ENCODE measurements at regions not wholly inside any gene's neighbourhood (a gene's known extent, or its start where the extent isn't known, plus 50 kb on each side); places are given as distances from the start of the nearest gene placed in this dataset.

DNA sequence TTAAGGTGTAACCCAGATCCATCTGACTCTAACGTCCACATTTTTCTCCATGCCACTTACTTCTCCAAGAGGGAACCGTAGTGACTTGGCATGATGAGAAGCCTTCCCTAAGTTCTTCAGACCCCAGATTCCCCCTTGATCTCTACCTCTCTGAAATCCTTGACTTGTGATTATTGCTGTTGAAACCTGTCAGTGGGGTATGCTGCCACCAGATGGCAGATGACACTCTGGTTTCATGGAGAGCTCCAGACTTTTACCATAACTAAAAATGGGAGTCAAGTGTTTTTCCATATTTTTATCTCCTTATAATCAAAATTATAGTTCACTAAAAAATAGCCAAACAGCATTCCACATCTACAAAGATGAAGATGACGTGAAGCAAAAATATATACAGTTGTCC lies 504.2 kb downstream of the SOX6 start:
- H3K36me3 ChIP-seq (ENCODE audit: control insufficient read depth, insufficient read depth, low read length) = no peaks in the 10 kb centered on the region
- H3K27me3 ChIP-seq (ENCODE audit: insufficient read depth, low read length, poor library complexity) = no peaks in the 10 kb centered on the region
- no peak overlapping the region for H3K4me3 ChIP-seq (ENCODE audit: low read length)
- H3K27ac ChIP-seq (ENCODE audit: low read depth, low read length) = no peak overlapping the region
- no peak overlapping the region for H4K8ac ChIP-seq (ENCODE audit: low read depth, low read length)
- no peaks in the 10 kb centered on the region for H3K79me2 ChIP-seq (ENCODE audit: control insufficient read depth, insufficient read depth, low read length)
- no peak overlapping the region for H2BK5ac ChIP-seq (ENCODE audit: low read length)
- no peak overlapping the region for H3K23ac ChIP-seq (ENCODE audit: low read length)
- H2AK5ac ChIP-seq (ENCODE audit: low read length) = no peak overlapping the region
- no peak overlapping the region for H2BK120ac ChIP-seq (ENCODE audit: low read depth, low read length)
- no peak overlapping the region for H4K5ac ChIP-seq (ENCODE audit: low read length)
- WGBS (ENCODE audit: extremely low coverage, insufficient coverage, low lambda C conversion rate) = no CpG with 5 or more reads among the region's 3 CpGs
- H3K4ac ChIP-seq (ENCODE audit: low read depth, low read length) = no peak overlapping the region
- H3K56ac ChIP-seq (ENCODE audit: low read length) = no peak overlapping the region
- H2BK15ac ChIP-seq (replicated peaks; ENCODE audit: low read depth) = no peak overlapping the region
- H3K9ac ChIP-seq (ENCODE audit: low read length) = no peak overlapping the region
- H3K18ac ChIP-seq (ENCODE audit: low read length) = no peak overlapping the region
- DNase-seq = peak; percentile 55
- H3K4me2 ChIP-seq (ENCODE audit: low read length) = no peak overlapping the region
- H3K79me1 ChIP-seq (ENCODE audit: low read length) = no peaks in the 10 kb centered on the region
- no peaks in the 10 kb centered on the region for H3K4me1 ChIP-seq (ENCODE audit: control insufficient read depth, low read depth, low read length)

DNA sequence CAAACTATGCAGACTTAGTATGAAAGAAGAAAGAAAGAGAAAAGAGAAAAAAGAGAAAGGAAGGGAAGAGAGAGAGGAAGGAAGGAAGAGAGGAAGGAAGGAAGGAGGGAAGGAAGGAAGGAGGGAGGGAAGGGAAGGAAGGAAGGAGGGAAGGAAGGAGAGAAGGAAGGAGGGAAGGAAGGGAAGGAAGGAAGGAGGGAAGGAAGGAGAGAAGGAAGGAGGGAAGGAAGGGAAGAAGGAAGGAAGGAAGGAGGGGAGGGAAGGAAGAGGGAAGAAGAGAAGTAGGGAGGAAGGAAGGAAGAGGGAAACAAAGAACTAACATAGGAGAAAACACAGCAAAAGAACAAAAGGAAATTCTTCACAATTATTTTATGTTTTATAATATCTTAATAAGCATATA lies 502.1 kb downstream of the SOX6 start:
- no peak for DNase-seq
- no peak overlapping the region for H3K4me3 ChIP-seq (ENCODE audit: low read length)
- H3K27me3 ChIP-seq (ENCODE audit: insufficient read depth, low read length, poor library complexity) = no peaks in the 10 kb centered on the region

DNA sequence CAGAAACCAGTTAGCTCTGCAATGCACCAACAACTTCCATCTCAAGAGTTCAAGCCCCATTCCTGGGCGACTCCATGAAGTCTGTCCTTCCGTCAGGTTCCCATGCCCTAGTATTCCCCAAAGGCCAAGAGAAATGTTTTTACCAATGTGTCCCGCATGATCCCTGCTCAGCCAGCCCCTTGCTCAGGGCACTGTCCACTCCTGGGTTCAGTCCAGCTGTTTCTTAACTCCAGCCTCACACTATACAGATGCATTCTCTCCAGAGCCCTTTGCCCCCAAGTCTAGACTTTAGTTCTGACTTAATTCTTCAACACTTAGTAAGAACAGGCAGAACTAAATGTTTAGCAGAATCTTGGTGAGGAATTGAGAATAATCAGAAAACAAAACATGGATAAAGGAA lies 497.5 kb downstream of the SOX6 start:
- no peak overlapping the region for H3K23ac ChIP-seq (ENCODE audit: low read length)
- H3K79me1 ChIP-seq (ENCODE audit: low read length) = no peaks in the 10 kb centered on the region
- WGBS (ENCODE audit: extremely low coverage, insufficient coverage, low lambda C conversion rate) = no CpG with 5 or more reads among the region's 3 CpGs
- H3K27ac ChIP-seq (ENCODE audit: low read depth, low read length) = no peak overlapping the region
- no peak overlapping the region for H2AK5ac ChIP-seq (ENCODE audit: low read length)
- no peak overlapping the region for H3K4me2 ChIP-seq (ENCODE audit: low read length)
- no peak overlapping the region for H4K8ac ChIP-seq (ENCODE audit: low read depth, low read length)
- H3K79me2 ChIP-seq (ENCODE audit: control insufficient read depth, insufficient read depth, low read length) = no peaks in the 10 kb centered on the region
- no peak overlapping the region for H3K4me3 ChIP-seq (ENCODE audit: low read length)
- no peak overlapping the region for H3K9ac ChIP-seq (ENCODE audit: low read length)
- H4K5ac ChIP-seq (ENCODE audit: low read length) = no peak overlapping the region
- no peaks in the 10 kb centered on the region for H3K27me3 ChIP-seq (ENCODE audit: insufficient read depth, low read length, poor library complexity)
- no peak overlapping the region for H2BK15ac ChIP-seq (replicated peaks; ENCODE audit: low read depth)
- no peak overlapping the region for H2BK120ac ChIP-seq (ENCODE audit: low read depth, low read length)
- H3K56ac ChIP-seq (ENCODE audit: low read length) = no peak overlapping the region
- no peak for DNase-seq
- H3K36me3 ChIP-seq (ENCODE audit: control insufficient read depth, insufficient read depth, low read length) = no peaks in the 10 kb centered on the region
- no peaks in the 10 kb centered on the region for H3K4me1 ChIP-seq (ENCODE audit: control insufficient read depth, low read depth, low read length)
- no peak overlapping the region for H2BK5ac ChIP-seq (ENCODE audit: low read length)
- no peak overlapping the region for H3K4ac ChIP-seq (ENCODE audit: low read depth, low read length)
- H3K18ac ChIP-seq (ENCODE audit: low read length) = no peak overlapping the region

More for the DNA sequence above, 502.1 kb downstream of the SOX6 start:
- Histone ChIP-seq H3K9ac (ENCODE audit: low read length) (no peak overlapping the region), H4K5ac (ENCODE audit: low read length) (no peak overlapping the region), H3K79me2 (ENCODE audit: control insufficient read depth, insufficient read depth, low read length) (no peaks in the 10 kb centered on the region), H2BK120ac (ENCODE audit: low read depth, low read length) (no peak overlapping the region), H3K18ac (ENCODE audit: low read length) (no peak overlapping the region), H3K27ac (ENCODE audit: low read depth, low read length) (no peak overlapping the region), H3K79me1 (ENCODE audit: low read length) (no peaks in the 10 kb centered on the region), H3K4me1 (ENCODE audit: control insufficient read depth, low read depth, low read length) (no peaks in the 10 kb centered on the region), H3K56ac (ENCODE audit: low read length) (peak overlapping the region; percentile 6), H2AK5ac (ENCODE audit: low read length) (no peak overlapping the region), H3K4me2 (ENCODE audit: low read length) (no peak overlapping the region), H3K4ac (ENCODE audit: low read depth, low read length) (no peak overlapping the region), H3K23ac (ENCODE audit: low read length) (no peak overlapping the region), H4K8ac (ENCODE audit: low read depth, low read length) (no peak overlapping the region), H2BK15ac (replicated peaks; ENCODE audit: low read depth) (no peak overlapping the region), H3K36me3 (ENCODE audit: control insufficient read depth, insufficient read depth, low read length) (no peaks in the 10 kb centered on the region), H2BK5ac (ENCODE audit: low read length) (no peak overlapping the region)

DNA sequence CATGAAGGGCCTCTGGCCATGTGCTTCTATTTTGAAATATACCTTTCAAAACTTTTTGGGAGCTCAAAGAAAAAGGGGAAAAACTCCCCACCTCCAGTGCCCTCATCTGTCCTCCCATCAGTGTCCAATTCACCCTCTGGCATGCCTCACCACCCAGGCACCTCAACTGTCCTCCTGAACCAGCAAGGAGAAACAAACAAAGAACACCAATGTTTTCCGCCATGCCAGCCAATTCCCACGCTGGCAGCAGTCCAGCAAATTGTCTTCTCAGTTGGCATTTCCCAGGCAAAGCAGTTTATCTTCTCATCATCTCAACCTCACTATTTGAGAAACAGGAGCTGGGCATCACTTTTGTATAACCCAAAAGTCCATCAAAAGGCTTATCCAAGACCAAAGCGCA lies 496.9 kb downstream of the SOX6 start:
- no peak overlapping the region for H4K8ac ChIP-seq (ENCODE audit: low read depth, low read length)
- H3K79me1 ChIP-seq (ENCODE audit: low read length) = no peaks in the 10 kb centered on the region
- no peaks in the 10 kb centered on the region for H3K4me1 ChIP-seq (ENCODE audit: control insufficient read depth, low read depth, low read length)
- no peak overlapping the region for H3K23ac ChIP-seq (ENCODE audit: low read length)
- no peaks in the 10 kb centered on the region for H3K27me3 ChIP-seq (ENCODE audit: insufficient read depth, low read length, poor library complexity)
- H3K4ac ChIP-seq (ENCODE audit: low read depth, low read length) = no peak overlapping the region
- H2AK5ac ChIP-seq (ENCODE audit: low read length) = no peak overlapping the region
- H2BK5ac ChIP-seq (ENCODE audit: low read length) = no peak overlapping the region
- no peaks in the 10 kb centered on the region for H3K79me2 ChIP-seq (ENCODE audit: control insufficient read depth, insufficient read depth, low read length)
- H3K4me3 ChIP-seq (ENCODE audit: low read length) = no peak overlapping the region
- no CpG with 5 or more reads among the region's 3 CpGs for WGBS (ENCODE audit: extremely low coverage, insufficient coverage, low lambda C conversion rate)
- no peak for DNase-seq
- no peak overlapping the region for H3K9ac ChIP-seq (ENCODE audit: low read length)
- H4K5ac ChIP-seq (ENCODE audit: low read length) = no peak overlapping the region
- H3K27ac ChIP-seq (ENCODE audit: low read depth, low read length) = no peak overlapping the region
- H3K56ac ChIP-seq (ENCODE audit: low read length) = no peak overlapping the region
- H2BK15ac ChIP-seq (replicated peaks; ENCODE audit: low read depth) = no peak overlapping the region
- H3K4me2 ChIP-seq (ENCODE audit: low read length) = no peak overlapping the region
- H3K18ac ChIP-seq (ENCODE audit: low read length) = no peak overlapping the region
- no peaks in the 10 kb centered on the region for H3K36me3 ChIP-seq (ENCODE audit: control insufficient read depth, insufficient read depth, low read length)
- H2BK120ac ChIP-seq (ENCODE audit: low read depth, low read length) = no peak overlapping the region

DNA sequence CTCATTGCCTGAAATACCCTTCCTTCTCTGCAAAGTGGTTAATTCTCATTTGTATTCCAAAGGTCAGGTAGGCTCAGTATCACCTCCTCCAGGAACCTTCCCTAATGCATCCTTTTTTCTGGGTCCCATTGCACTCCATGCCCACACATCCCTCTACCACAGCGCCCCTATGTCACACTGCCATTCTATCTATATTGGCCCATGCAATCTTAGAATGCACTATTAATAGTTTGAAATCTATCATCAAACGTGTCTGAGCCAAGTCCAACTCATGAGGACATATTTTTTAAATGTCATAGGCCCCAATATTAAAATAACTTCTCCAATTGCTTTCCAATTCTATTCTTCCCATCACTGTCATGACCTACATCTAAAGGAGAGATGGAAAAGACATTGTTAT lies 495.1 kb downstream of the SOX6 start:
- no peak overlapping the region for H4K5ac ChIP-seq (ENCODE audit: low read length)

DNA sequence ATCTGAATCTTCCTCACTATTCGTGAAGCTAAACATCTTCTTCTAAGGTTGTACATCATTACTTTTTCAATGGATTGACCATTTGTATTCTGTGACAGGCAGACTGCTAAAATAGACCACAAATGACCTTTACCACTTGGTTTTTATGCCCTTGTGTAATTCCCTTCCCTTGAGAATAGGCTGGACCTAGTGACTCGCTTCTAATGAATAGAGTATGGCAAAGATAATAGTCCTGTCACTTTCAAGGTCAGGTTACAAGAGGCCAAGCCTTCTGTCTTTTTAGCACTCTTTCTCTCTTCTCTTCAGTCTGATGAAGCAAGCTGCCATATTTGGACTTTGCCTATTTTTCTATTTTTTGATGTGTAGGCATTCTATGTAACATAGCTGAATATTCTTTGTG lies 492.9 kb downstream of the SOX6 start:
- H3K27ac ChIP-seq (ENCODE audit: low read depth, low read length) = no peak overlapping the region
- H3K56ac ChIP-seq (ENCODE audit: low read length) = no peak overlapping the region
- no peak overlapping the region for H4K5ac ChIP-seq (ENCODE audit: low read length)
- H3K4ac ChIP-seq (ENCODE audit: low read depth, low read length) = no peak overlapping the region
- no peak overlapping the region for H2BK5ac ChIP-seq (ENCODE audit: low read length)
- H2BK120ac ChIP-seq (ENCODE audit: low read depth, low read length) = no peak overlapping the region
- no CpG with 5 or more reads among the region's 2 CpGs for WGBS (ENCODE audit: extremely low coverage, insufficient coverage, low lambda C conversion rate)
- no peak overlapping the region for H3K18ac ChIP-seq (ENCODE audit: low read length)
- H2AK5ac ChIP-seq (ENCODE audit: low read length) = no peak overlapping the region
- H3K4me1 ChIP-seq (ENCODE audit: control insufficient read depth, low read depth, low read length) = no peaks in the 10 kb centered on the region
- no peaks in the 10 kb centered on the region for H3K36me3 ChIP-seq (ENCODE audit: control insufficient read depth, insufficient read depth, low read length)
- H3K23ac ChIP-seq (ENCODE audit: low read length) = no peak overlapping the region
- no peak for DNase-seq
- no peak overlapping the region for H4K8ac ChIP-seq (ENCODE audit: low read depth, low read length)
- H3K4me2 ChIP-seq (ENCODE audit: low read length) = no peak overlapping the region
- H3K27me3 ChIP-seq (ENCODE audit: insufficient read depth, low read length, poor library complexity) = no peaks in the 10 kb centered on the region
- H2BK15ac ChIP-seq (replicated peaks; ENCODE audit: low read depth) = no peak overlapping the region
- H3K9ac ChIP-seq (ENCODE audit: low read length) = no peak overlapping the region
- no peaks in the 10 kb centered on the region for H3K79me2 ChIP-seq (ENCODE audit: control insufficient read depth, insufficient read depth, low read length)
- H3K4me3 ChIP-seq (ENCODE audit: low read length) = no peak overlapping the region
- H3K79me1 ChIP-seq (ENCODE audit: low read length) = no peaks in the 10 kb centered on the region

More for the DNA sequence above, 495.1 kb downstream of the SOX6 start:
- no peak overlapping the region for H3K4me3 ChIP-seq (ENCODE audit: low read length)
- H2BK15ac ChIP-seq (replicated peaks; ENCODE audit: low read depth) = no peak overlapping the region
- H3K4me2 ChIP-seq (ENCODE audit: low read length) = no peak overlapping the region
- no peak overlapping the region for H3K9ac ChIP-seq (ENCODE audit: low read length)
- H2AK5ac ChIP-seq (ENCODE audit: low read length) = no peak overlapping the region
- H2BK120ac ChIP-seq (ENCODE audit: low read depth, low read length) = no peak overlapping the region
- no peaks in the 10 kb centered on the region for H3K79me1 ChIP-seq (ENCODE audit: low read length)
- no peak overlapping the region for H4K8ac ChIP-seq (ENCODE audit: low read depth, low read length)
- H3K4me1 ChIP-seq (ENCODE audit: control insufficient read depth, low read depth, low read length) = no peaks in the 10 kb centered on the region
- no peak overlapping the region for H3K18ac ChIP-seq (ENCODE audit: low read length)
- no CpG with 5 or more reads among the region's 2 CpGs for WGBS (ENCODE audit: extremely low coverage, insufficient coverage, low lambda C conversion rate)
- no peak overlapping the region for H3K56ac ChIP-seq (ENCODE audit: low read length)
- H3K27ac ChIP-seq (ENCODE audit: low read depth, low read length) = no peak overlapping the region
- H2BK5ac ChIP-seq (ENCODE audit: low read length) = no peak overlapping the region
- no peaks in the 10 kb centered on the region for H3K27me3 ChIP-seq (ENCODE audit: insufficient read depth, low read length, poor library complexity)
- DNase-seq = no peak
- no peak overlapping the region for H3K4ac ChIP-seq (ENCODE audit: low read depth, low read length)
- H3K79me2 ChIP-seq (ENCODE audit: control insufficient read depth, insufficient read depth, low read length) = no peaks in the 10 kb centered on the region
- no peaks in the 10 kb centered on the region for H3K36me3 ChIP-seq (ENCODE audit: control insufficient read depth, insufficient read depth, low read length)
- H3K23ac ChIP-seq (ENCODE audit: low read length) = no peak overlapping the region
